K562 (cell line): ENCODE measurements at regions not wholly inside any gene's neighbourhood (a gene's known extent, or its start where the extent isn't known, plus 50 kb on each side); places are given as distances from the start of the nearest gene placed in this dataset.

Experiments
- CBX1 ChIP-seq: sonication (generic); IDR thresholded peaks from 2 replicates; pipeline ENCODE4 v1.6.1; 2016; ENCODE audit warnings: antibody characterized with exemption, low read depth, mild to moderate bottlenecking
- ZNF668 ChIP-seq: fragments of 250-450 bp; sonication (Bioruptor Pico); IDR thresholded peaks from 2 replicates; pipeline ENCODE4 v1.8.0; 2022; ENCODE audit warnings: mild to moderate bottlenecking, inconsistent platforms
- TF ChIP-seq, protein P1 (sequence below): sonication (generic); formaldehyde crosslinking; IDR thresholded peaks from 2 replicates; pipeline ENCODE4 v1.8.1; 2023; ENCODE audit warnings: missing genetic modification reagents, mild to moderate bottlenecking, borderline replicate concordance
- TF ChIP-seq, protein P2 (sequence below), 2 experiments: fragments of 450-650 bp; IDR thresholded peaks; 2 replicates each; pipeline ENCODE4 v1.6.1; 2016; ENCODE audit warnings: mild to moderate bottlenecking in 2 of 2, borderline replicate concordance in 1 of 2, low read depth in 1 of 2, moderate library complexity in 1 of 2
- TF ChIP-seq, protein P3 (sequence below): fragments of 150-350 bp; IDR thresholded peaks from 2 replicates; pipeline ENCODE4 v1.6.1; 2014; ENCODE audit warnings: low read depth, mild to moderate bottlenecking, low read length, borderline replicate concordance

DNA sequence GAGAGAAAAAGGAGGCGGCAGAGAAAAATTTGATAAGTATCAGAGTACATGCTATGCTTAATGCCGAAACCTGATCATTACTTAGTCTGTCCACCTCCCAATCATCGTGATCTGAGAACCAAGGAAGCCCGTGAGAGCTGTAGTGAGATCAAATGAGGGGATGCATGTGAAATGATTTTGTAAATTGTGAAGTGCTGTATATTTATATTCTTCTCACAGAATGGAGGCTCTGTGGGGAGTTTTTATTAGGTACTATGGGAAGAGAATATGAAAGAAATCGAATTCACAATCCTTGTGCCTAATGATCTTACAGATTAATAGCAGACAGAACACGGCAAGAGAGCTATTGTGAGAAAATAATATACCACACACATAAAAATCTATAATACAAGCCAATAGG lies 115.5 kb downstream of the LYPLAL1 start (continued):
- TF ChIP-seq, protein P1, sequence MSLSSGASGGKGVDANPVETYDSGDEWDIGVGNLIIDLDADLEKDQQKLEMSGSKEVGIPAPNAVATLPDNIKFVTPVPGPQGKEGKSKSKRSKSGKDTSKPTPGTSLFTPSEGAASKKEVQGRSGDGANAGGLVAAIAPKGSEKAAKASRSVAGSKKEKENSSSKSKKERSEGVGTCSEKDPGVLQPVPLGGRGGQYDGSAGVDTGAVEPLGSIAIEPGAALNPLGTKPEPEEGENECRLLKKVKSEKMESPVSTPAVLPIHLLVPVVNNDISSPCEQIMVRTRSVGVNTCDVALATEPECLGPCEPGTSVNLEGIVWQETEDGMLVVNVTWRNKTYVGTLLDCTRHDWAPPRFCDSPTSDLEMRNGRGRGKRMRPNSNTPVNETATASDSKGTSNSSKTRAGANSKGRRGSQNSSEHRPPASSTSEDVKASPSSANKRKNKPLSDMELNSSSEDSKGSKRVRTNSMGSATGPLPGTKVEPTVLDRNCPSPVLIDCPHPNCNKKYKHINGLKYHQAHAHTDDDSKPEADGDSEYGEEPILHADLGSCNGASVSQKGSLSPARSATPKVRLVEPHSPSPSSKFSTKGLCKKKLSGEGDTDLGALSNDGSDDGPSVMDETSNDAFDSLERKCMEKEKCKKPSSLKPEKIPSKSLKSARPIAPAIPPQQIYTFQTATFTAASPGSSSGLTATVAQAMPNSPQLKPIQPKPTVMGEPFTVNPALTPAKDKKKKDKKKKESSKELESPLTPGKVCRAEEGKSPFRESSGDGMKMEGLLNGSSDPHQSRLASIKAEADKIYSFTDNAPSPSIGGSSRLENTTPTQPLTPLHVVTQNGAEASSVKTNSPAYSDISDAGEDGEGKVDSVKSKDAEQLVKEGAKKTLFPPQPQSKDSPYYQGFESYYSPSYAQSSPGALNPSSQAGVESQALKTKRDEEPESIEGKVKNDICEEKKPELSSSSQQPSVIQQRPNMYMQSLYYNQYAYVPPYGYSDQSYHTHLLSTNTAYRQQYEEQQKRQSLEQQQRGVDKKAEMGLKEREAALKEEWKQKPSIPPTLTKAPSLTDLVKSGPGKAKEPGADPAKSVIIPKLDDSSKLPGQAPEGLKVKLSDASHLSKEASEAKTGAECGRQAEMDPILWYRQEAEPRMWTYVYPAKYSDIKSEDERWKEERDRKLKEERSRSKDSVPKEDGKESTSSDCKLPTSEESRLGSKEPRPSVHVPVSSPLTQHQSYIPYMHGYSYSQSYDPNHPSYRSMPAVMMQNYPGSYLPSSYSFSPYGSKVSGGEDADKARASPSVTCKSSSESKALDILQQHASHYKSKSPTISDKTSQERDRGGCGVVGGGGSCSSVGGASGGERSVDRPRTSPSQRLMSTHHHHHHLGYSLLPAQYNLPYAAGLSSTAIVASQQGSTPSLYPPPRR (CRISPR knock-in tag): no peak
- TF ChIP-seq, protein P2, sequence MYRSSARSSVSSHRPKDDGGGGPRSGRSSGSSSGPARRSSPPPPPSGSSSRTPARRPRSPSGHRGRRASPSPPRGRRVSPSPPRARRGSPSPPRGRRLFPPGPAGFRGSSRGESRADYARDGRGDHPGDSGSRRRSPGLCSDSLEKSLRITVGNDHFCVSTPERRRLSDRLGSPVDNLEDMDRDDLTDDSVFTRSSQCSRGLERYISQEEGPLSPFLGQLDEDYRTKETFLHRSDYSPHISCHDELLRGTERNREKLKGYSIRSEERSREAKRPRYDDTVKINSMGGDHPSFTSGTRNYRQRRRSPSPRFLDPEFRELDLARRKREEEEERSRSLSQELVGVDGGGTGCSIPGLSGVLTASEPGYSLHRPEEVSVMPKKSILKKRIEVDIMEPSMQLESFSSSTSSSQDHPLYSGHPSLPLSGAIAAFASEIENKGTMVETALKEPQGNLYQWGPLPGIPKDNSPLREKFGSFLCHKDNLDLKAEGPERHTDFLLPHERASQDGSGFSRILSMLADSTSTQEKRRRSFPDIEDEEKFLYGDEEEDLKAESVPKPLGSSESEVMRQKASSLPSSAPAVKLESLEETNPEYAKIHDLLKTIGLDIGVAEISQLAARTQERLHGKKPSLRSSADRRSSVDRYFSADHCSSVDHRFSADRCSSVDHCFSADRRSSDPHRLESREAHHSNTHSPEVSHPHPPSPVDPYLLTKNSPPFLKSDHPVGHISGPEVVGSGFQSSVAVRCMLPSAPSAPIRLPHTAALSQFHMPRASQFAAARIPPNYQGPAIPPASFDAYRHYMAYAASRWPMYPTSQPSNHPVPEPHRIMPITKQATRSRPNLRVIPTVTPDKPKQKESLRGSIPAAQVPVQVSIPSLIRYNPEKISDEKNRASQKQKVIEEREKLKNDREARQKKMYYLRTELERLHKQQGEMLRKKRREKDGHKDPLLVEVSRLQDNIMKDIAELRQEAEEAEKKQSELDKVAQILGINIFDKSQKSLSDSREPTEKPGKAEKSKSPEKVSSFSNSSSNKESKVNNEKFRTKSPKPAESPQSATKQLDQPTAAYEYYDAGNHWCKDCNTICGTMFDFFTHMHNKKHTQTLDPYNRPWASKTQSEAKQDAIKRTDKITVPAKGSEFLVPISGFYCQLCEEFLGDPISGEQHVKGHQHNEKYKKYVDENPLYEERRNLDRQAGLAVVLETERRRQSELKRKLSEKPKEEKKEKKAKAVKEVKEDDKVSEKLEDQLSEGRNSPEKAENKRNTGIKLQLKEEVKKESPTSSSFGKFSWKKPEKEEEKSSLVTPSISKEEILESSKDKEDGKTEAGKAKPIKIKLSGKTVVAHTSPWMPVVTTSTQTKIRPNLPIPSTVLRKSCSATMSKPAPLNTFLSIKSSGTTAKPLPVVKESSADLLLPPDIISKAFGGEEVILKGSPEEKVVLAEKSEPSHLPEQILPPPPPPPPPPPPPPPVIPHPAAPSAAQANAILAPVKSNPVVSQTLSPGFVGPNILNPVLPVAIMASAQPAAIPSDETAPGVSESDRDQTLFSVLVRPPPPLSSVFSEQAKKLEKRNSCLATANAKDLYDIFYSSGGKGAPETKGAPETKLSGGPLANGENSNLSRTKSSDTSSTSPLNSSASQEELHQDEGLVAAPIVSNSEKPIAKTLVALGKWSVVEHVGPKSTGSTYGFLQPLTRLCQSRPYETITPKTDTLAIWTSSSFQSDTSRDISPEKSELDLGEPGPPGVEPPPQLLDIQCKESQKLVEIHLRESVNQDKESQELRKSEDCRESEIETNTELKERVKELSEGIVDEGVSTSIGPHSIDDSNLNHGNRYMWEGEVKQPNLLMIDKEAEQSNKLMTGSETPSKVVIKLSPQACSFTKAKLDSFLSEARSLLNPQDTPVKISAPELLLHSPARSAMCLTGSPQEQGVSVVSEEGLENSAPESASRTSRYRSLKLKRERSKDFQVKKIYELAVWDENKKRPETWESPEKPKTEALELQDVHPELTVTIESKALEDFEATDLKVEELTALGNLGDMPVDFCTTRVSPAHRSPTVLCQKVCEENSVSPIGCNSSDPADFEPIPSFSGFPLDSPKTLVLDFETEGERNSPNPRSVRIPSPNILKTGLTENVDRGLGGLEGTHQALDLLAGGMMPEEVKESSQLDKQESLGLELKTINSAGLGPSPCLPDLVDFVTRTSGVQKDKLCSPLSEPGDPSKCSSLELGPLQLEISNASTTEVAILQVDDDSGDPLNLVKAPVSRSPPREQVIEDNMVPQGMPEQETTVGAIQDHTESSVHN (IDR thresholded peaks at IDR 0.05; ENCODE audit: borderline replicate concordance in 1 of 2, low read depth in 1 of 2): no peak
- no peak for TF ChIP-seq ZNF668 (CRISPR knock-in tag)
- TF ChIP-seq CBX1: no peak
- TF ChIP-seq, protein P3, sequence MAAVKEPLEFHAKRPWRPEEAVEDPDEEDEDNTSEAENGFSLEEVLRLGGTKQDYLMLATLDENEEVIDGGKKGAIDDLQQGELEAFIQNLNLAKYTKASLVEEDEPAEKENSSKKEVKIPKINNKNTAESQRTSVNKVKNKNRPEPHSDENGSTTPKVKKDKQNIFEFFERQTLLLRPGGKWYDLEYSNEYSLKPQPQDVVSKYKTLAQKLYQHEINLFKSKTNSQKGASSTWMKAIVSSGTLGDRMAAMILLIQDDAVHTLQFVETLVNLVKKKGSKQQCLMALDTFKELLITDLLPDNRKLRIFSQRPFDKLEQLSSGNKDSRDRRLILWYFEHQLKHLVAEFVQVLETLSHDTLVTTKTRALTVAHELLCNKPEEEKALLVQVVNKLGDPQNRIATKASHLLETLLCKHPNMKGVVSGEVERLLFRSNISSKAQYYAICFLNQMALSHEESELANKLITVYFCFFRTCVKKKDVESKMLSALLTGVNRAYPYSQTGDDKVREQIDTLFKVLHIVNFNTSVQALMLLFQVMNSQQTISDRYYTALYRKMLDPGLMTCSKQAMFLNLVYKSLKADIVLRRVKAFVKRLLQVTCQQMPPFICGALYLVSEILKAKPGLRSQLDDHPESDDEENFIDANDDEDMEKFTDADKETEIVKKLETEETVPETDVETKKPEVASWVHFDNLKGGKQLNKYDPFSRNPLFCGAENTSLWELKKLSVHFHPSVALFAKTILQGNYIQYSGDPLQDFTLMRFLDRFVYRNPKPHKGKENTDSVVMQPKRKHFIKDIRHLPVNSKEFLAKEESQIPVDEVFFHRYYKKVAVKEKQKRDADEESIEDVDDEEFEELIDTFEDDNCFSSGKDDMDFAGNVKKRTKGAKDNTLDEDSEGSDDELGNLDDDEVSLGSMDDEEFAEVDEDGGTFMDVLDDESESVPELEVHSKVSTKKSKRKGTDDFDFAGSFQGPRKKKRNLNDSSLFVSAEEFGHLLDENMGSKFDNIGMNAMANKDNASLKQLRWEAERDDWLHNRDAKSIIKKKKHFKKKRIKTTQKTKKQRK: no peak
